ENCODE measurements at regions not wholly inside any gene's neighbourhood (a gene's known extent, or its start where the extent isn't known, plus 50 kb on each side); places are given as distances from the start of the nearest gene placed in this dataset.
"Not testable (repeated sequence)": the region's sequence is repeated elsewhere in the genome, so short reads cannot be mapped to it uniquely, and the experiment has no call there.

DNA sequence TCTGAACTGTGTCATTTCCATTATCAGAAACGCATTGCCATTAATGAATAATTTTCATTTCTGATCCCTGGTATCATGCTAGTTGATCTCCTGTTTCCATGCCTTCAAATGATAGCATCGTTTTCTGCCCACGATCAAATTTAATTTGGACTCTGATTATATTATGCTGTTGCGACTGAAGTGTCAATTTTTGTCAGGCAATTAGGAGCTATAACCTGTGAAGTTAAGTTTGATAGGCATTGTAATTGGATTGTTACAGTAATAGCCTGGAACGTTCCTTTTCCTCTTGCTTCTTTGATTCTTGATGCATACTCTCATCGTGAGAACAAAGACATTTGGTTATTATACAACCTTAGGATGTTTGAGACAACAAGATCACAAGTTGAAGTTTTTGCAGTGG, 356.3 kb downstream of the VRK1 start:
- DNase-seq: no peak
- H3K36me3 ChIP-seq: no peaks in the 10 kb centered on the region
- no peak overlapping the region for H3K4me3 ChIP-seq
- no peak overlapping the region for H3K27ac ChIP-seq
- no peaks in the 10 kb centered on the region for H3K4me1 ChIP-seq
- no peaks in the 10 kb centered on the region for H3K9me3 ChIP-seq (replicated peaks)
- H3K27me3 ChIP-seq: no peaks in the 10 kb centered on the region

DNA sequence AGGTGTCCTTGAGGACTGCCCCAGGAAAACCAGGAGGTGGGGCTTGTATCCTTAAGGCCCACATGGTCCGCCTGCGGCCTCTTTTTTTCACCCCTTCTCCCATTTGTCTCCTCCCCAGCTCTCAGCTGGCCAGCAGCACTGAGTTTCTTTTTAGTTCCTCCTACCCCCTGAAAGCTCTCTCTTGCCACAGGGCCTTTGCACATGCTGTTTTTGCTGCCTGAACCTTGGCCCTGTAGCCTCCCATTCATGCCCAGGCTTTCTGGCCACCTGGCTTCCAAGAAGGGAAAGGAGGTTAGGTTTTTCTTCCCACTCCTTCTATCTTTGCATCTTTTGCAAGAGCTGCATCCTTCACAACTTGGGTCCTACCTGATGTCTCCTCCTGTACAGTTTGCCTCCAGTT, 358.1 kb downstream of the VRK1 start:
- peak in 1 of 2 experiments; percentile 2 for DNase-seq
- Histone ChIP-seq H3K4me1 (no peaks in the 10 kb centered on the region), H3K4me3 (no peak overlapping the region), H3K27ac (no peak overlapping the region), H3K27me3 (no peaks in the 10 kb centered on the region), H3K36me3 (no peaks in the 10 kb centered on the region), H3K9me3 (replicated peaks) (no peaks in the 10 kb centered on the region)

DNA sequence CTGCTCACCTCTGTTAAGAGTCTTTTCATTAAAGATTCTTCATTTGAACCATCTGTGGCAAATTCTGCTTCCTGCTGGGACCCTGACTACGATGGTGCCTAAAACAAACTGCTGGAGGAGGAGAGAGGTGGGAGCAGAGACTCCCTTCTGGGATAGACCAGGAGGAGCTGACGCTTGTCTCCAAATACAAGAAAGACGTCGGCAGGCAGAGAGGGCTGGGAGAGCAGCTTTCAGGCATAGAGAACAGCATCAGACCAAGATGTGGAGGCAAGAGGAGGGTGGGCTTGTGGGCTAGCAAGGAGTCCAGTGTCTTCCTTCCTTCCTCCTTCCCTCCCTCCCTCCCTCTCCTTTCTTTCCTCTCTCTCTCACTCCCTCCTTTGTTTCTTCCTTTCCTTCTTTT, 358.6 kb downstream of the VRK1 start:
- Histone ChIP-seq H3K27me3 (no peaks in the 10 kb centered on the region), H3K9me3 (replicated peaks) (no peaks in the 10 kb centered on the region), H3K4me3 (no peak overlapping the region), H3K27ac (no peak overlapping the region), H3K36me3 (no peaks in the 10 kb centered on the region), H3K4me1 (no peaks in the 10 kb centered on the region)
- DNase-seq: no peak

DNA sequence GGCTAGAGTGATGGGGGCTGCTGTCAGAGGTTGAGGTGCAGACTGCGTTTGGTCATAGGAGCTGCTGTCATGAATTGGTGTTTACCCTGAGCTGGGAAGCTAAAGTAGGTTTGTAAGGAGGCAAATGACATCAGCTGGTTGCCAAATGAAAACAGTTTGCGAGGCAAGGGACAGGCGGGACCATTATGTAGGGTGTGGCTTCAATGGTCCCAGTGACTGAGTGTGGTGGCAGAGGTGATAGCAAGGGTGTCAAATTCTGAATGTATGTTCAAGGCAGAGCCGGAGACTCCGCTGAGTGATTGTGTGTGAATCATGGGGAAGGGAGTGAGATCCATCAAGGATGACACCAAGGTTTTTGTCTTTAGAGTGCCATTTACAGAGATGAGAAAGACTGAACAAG, 359.5 kb downstream of the VRK1 start:
- Histone ChIP-seq H3K9me3 (replicated peaks) (no peaks in the 10 kb centered on the region), H3K4me1 (no peaks in the 10 kb centered on the region), H3K27me3 (no peaks in the 10 kb centered on the region), H3K27ac (no peak overlapping the region), H3K4me3 (no peak overlapping the region), H3K36me3 (no peaks in the 10 kb centered on the region)
- no peak for DNase-seq

DNA sequence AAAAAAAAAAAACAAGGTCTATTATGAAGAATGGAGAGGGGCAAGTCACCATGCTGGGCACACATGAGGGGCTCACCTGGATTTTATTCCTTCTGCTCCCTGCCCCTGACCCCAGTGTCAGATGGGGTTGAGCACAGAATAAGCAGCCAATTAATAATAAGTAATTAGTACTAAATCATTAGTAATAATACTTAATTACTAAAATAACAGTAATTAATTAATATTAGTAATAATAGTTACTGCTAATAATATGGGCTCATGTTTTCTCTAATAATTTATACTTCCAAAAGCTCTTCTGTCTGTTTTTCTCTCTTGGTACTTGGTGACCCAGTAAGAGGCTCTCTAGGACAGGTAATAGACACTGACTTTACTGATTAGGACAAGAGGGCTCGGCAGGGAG, 360.9 kb downstream of the VRK1 start:
- no peak for DNase-seq
- Histone ChIP-seq H3K9me3 (replicated peaks) (no peaks in the 10 kb centered on the region), H3K36me3 (no peaks in the 10 kb centered on the region), H3K4me3 (no peak overlapping the region), H3K27me3 (no peaks in the 10 kb centered on the region), H3K4me1 (no peaks in the 10 kb centered on the region), H3K27ac (no peak overlapping the region)

DNA sequence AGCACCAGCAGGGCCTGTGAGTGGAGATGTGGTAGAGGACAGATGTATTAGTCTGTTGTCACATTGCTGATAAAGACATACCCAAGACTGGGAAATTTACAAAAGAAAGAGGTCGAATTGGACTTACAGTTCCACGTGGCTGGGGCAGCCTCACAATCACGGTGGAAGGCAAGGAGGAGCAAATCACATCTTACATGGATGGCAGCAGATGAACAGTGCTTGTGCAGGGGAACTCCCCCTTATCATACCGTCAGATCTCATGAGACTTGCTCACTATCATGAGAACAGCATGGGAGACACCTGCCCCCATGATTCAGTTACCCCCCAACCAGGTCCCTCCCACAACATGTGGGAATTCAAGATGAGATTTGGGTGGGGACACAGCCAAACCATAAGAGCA, 361.9 kb downstream of the VRK1 start:
- no peak overlapping the region for H3K27ac ChIP-seq
- no peaks in the 10 kb centered on the region for H3K9me3 ChIP-seq (replicated peaks)
- H3K36me3 ChIP-seq: no peaks in the 10 kb centered on the region
- H3K4me1 ChIP-seq: no peaks in the 10 kb centered on the region
- no peaks in the 10 kb centered on the region for H3K27me3 ChIP-seq
- no peak for DNase-seq
- no peak overlapping the region for H3K4me3 ChIP-seq

DNA sequence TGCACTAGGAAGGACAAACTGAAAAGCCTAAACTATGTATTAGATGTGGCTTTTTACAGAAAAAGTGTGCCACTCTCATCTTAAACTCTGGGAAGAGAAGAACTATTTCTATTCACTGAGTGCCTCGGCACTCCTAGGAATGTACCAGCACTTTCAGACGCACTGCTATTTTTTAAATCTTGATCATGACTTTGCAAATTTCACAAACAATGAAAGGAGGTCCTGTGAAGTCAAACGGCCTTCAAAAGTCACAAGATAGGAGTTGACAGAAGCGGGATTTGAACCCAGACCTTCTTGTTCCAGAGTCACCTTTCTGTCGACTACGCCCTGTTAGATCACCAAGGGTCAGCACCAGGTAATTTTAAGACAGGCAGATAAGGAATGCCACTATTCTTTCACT, 365.4 kb downstream of the VRK1 start:
- no peaks in the 10 kb centered on the region for H3K4me1 ChIP-seq
- no peak overlapping the region for H3K27ac ChIP-seq
- no peak overlapping the region for H3K4me3 ChIP-seq
- H3K27me3 ChIP-seq: no peaks in the 10 kb centered on the region
- no peak for DNase-seq
- no peaks in the 10 kb centered on the region for H3K36me3 ChIP-seq
- H3K9me3 ChIP-seq (replicated peaks): no peaks in the 10 kb centered on the region

DNA sequence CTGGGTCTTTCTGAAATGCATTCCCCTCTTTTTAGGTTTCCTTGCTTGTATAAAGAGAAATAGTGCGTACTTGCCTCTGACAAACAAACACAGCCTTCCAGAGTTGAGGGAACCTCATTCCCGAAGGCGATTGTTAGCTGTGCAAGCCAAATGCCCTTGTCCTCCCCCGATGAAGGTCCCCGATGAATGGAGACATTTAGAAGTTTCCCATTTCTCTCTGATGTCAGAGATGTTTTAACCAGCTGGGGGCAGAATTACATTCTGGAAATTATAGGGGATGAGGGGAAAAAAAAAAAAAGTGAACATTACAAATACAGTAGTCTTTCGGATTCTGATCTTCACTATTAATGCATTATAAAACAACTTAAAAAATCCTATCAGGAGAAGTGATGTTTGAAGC, 366.8 kb downstream of the VRK1 start:
- DNase-seq: no peak
- no peaks in the 10 kb centered on the region for H3K27me3 ChIP-seq
- H3K4me1 ChIP-seq: no peaks in the 10 kb centered on the region
- no peak overlapping the region for H3K4me3 ChIP-seq
- H3K36me3 ChIP-seq: no peaks in the 10 kb centered on the region
- no peak overlapping the region for H3K27ac ChIP-seq
- H3K9me3 ChIP-seq (replicated peaks): no peaks in the 10 kb centered on the region

DNA sequence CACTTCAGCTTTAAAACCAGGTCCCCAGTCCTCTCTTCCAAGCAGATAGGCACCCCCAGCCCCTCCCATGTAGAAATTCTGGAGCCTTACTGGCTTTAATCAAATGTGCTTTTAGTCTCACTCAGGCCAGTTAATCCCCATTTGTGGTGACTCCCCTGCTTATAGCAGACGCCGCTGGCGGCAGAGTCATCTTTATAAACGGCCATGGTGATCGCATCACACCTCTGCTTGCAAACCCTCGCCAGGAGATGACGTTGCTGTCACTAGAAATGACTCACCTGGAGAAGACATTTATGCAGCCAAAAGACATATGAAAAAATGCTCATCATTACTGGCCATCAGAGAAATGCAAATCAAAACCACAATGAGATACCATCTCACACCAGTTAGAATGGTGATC, 369.3 kb downstream of the VRK1 start:
- Histone ChIP-seq H3K9me3 (replicated peaks) (no peaks in the 10 kb centered on the region), H3K27me3 (no peaks in the 10 kb centered on the region), H3K4me3 (no peak overlapping the region), H3K27ac (no peak overlapping the region), H3K4me1 (no peaks in the 10 kb centered on the region), H3K36me3 (no peaks in the 10 kb centered on the region)
- DNase-seq: no peak

DNA sequence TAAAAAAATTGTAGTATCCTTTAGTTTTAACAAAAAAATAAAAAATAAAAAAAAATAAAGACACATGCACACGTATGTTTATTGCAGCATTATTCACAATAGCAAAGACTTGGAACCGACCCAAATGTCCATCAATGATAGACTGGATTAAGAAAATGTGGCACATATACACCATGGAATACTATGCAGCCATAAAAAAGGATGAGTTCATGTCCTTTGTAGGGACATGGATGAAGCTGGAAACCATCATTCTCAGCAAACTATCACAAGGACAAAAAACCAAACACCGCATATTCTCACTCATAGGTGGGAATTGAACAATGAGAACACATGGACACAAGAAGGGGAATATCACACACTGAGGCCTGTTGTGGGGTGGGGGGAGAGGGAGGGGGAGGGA, 370.4 kb downstream of the VRK1 start:
- H3K27ac ChIP-seq; H3K27me3 ChIP-seq; DNase-seq; H3K9me3 ChIP-seq (replicated peaks); H3K4me3 ChIP-seq; H3K36me3 ChIP-seq; H3K4me1 ChIP-seq: not testable (repeated sequence)

DNA sequence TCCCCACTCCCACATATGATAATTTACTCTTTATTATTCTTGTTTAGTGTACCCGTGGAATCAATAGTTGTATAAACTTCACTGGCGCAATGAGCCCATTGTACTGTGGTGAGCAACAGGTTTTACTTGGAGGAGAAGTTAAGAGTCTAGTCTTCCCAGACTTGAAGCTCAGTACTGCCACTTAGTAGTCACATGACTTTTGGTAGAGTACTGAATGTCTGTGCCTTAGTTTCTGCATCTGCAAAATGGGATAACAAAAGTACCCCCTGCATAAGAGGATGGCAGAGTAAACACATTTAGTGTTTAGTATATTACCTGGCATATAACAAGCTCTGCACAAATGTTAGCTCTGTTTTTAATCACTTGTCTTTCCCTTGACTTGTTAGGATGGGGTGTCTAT, 375.5 kb downstream of the VRK1 start:
- Histone ChIP-seq H3K4me1 (no peaks in the 10 kb centered on the region), H3K4me3 (no peak overlapping the region), H3K27me3 (no peaks in the 10 kb centered on the region), H3K9me3 (replicated peaks) (no peaks in the 10 kb centered on the region), H3K36me3 (no peaks in the 10 kb centered on the region), H3K27ac (no peak overlapping the region)
- DNase-seq: no peak

DNA sequence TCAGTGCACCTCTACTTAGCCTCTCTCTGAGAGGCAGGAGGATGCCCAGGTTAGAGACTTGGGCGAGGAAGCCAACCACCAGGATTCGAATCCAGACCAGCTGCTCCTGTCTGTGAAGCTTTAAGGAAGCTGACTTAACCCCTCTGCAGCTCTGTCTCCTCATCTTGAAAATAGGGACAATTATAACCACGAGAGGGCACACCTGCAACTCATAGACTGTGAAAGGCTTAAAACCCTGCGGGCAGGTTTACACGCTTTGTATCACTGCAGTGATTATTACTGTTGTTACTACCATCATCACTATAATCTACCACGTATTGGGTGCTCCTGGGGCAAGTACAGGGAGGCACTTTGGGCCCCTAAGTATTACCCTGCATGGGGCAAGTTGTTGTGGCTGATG, 379.8 kb downstream of the VRK1 start:
- H3K27me3 ChIP-seq: no peaks in the 10 kb centered on the region
- H3K36me3 ChIP-seq: no peaks in the 10 kb centered on the region
- DNase-seq: peak in 1 of 2 experiments; percentile 41
- H3K4me3 ChIP-seq: no peak overlapping the region
- no peaks in the 10 kb centered on the region for H3K4me1 ChIP-seq
- no peaks in the 10 kb centered on the region for H3K9me3 ChIP-seq (replicated peaks)
- no peak overlapping the region for H3K27ac ChIP-seq

DNA sequence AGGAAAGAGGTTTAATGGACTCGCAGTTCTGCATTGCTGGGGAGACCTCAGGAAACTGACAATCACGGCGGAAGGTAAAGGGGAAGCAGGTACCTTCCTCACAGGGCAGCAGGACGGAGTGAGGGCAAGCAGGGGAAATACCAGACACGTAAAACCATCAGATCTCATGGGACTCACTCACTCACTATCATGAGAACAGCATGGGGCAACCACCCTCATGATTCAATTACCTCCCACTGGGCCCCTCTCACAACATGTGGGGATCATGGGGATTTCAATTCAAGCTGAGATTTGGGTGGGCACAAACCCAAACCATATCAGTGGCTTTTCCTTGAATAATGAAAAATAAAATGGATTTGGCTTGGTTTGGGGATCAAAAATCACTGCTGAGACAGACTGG, 380.5 kb downstream of the VRK1 start:
- Histone ChIP-seq H3K36me3 (no peaks in the 10 kb centered on the region), H3K27me3 (no peaks in the 10 kb centered on the region), H3K9me3 (replicated peaks) (no peaks in the 10 kb centered on the region), H3K27ac (no peak overlapping the region), H3K4me1 (no peaks in the 10 kb centered on the region), H3K4me3 (no peak overlapping the region)
- no peak for DNase-seq

DNA sequence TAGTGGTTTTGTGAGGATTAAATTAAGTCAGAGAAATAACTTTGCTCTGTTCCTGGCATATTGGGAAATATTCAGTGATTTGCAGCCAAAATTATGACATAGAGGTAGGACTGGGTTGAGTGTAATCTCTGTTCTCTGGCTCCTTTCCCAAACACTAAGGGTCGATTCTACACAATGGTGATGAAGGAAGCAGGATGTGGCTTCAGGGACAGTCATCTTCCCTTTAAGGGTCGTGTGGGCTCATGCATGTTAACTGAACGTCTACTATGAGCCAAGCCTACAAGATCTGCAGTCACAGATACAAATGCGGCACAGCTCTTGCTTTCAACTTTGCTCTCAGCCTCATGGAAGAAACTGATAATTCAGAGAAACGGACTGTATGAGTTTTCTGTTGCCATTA, 381.6 kb downstream of the VRK1 start:
- H3K4me1 ChIP-seq: no peaks in the 10 kb centered on the region
- no peak overlapping the region for H3K27ac ChIP-seq
- H3K27me3 ChIP-seq: no peaks in the 10 kb centered on the region
- no peaks in the 10 kb centered on the region for H3K9me3 ChIP-seq (replicated peaks)
- no peak overlapping the region for H3K4me3 ChIP-seq
- DNase-seq: no peak
- no peaks in the 10 kb centered on the region for H3K36me3 ChIP-seq

DNA sequence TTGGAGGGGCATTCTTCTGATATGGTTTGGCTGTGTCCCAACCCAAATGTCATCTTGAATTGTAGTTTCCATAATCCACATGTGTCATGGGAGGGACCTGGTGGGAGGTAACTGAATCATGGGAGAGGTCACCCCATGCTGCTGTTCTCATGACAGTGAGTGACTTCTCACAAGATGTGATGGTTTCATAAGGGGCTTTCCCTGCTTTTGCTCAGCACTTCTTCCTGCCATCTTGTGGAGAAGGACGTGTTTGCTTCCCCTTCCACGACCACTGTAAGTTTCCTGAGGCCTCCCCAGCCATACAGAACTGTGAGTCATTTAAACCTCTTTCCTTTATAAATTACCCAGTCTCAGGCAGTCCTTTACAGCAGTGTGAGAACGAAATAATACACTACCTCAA, 382.4 kb downstream of the VRK1 start:
- no peak for DNase-seq
- H3K9me3 ChIP-seq (replicated peaks): no peaks in the 10 kb centered on the region
- no peaks in the 10 kb centered on the region for H3K4me1 ChIP-seq
- no peaks in the 10 kb centered on the region for H3K27me3 ChIP-seq
- H3K27ac ChIP-seq: no peak overlapping the region
- H3K4me3 ChIP-seq: no peak overlapping the region
- no peaks in the 10 kb centered on the region for H3K36me3 ChIP-seq

DNA sequence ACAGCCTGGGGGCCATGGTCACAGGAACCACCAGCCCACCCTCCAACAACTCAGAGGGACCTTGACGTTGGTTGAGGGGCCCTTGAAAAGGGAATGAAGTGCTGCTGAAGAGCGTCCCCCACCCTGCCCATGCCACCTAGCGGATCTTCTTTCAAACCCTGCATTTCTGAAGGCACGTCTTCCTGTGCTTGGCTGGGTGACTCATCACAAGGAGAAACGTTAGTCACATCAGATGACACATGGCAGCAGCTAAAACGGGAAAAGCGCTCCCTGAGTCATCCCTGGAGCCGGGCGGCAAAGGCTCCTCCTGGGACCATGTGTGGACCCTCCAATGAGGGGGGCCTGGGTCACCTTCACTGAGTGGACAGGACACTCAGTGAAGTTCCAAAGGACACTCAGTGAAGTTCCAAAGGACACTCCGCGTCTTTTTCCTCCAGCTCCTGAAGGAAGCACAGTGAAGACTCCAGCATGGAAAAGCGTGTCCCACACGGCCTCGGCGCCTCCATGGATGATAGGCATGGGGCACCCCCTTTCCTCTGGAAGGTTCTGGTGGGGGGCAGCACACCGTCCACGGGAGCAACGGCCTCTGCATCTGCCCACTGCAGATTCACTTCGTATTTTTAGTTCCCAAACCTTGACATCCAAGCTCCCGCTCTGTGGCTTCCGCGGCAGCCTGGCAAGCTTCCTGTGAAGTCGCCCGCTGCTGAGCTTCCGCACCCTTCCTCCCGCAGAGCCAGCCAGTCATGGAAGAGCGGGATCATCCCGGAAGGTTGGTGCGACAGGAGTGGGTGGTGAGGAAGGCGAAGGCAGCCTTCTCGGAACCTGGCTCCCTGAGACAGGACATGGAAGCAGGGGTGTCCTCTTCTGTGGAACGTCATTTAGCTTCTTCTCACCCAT, 383.4 kb downstream of the VRK1 start:
- Histone ChIP-seq H3K9me3 (replicated peaks) (no peaks in the 10 kb centered on the region), H3K4me3 (no peak overlapping the region), H3K27ac (no peak overlapping the region), H3K27me3 (no peaks in the 10 kb centered on the region), H3K4me1 (no peaks in the 10 kb centered on the region), H3K36me3 (no peaks in the 10 kb centered on the region)
- peak in 1 of 2 experiments; percentile 15 for DNase-seq
